Neural cell (in vitro differentiated cells): ENCODE measurements at regions not wholly inside any gene's neighbourhood (a gene's known extent, or its start where the extent isn't known, plus 50 kb on each side); places are given as distances from the start of the nearest gene placed in this dataset.
"Not testable (repeated sequence)": the region's sequence is repeated elsewhere in the genome, so short reads cannot be mapped to it uniquely, and the experiment has no call there.

Experiments
- H2AFZ ChIP-seq: fragments of 200-600, 300-800 bp; sonication (generic), shearing (Covaris generic); 2 replicates; pipeline ENCODE4 v1.6.0; 2014; ENCODE audit warnings: low read depth, mild to moderate bottlenecking, antibody characterized with exemption, low read length, moderate library complexity
- H3F3A ChIP-seq: fragments of 200-600 bp; shearing (Covaris generic); 2 replicates; pipeline ENCODE4 v1.6.1; 2016; ENCODE audit warnings: mild to moderate bottlenecking, moderate library complexity, mixed read lengths, antibody characterized with exemption, low read length; ENCODE audit not compliant: insufficient read depth, poor library complexity, severe bottlenecking
- H3K27ac ChIP-seq: fragments of 200-600, 300-800 bp; sonication (generic), shearing (Covaris generic); 2 replicates; pipeline ENCODE4 v1.5.1; 2014; ENCODE audit warnings: mild to moderate bottlenecking, low read length, moderate library complexity
- H3K27me3 ChIP-seq: fragments of 300-800, 200-600 bp; sonication (generic), shearing (Covaris generic); 2 replicates; pipeline ENCODE4 v1.6.0; 2014; ENCODE audit warnings: mild to moderate bottlenecking, low read depth, low read length, moderate library complexity; ENCODE audit not compliant: insufficient read depth
- H3K36me3 ChIP-seq: fragments of 300-800, 200-600 bp; sonication (generic), shearing (Covaris generic); 2 replicates; pipeline ENCODE4 v1.5.1; 2014; ENCODE audit warnings: mild to moderate bottlenecking, antibody characterized with exemption, low read length, moderate library complexity; ENCODE audit not compliant: insufficient read depth
- H3K4me2 ChIP-seq: fragments of 300-800, 200-600 bp; sonication (generic), shearing (Covaris generic); 2 replicates; pipeline ENCODE4 v1.6.0; 2014; ENCODE audit warnings: mild to moderate bottlenecking, low read length
- H3K4me3 ChIP-seq: fragments of 300-800, 200-600 bp; sonication (generic), shearing (Covaris generic); 2 replicates; pipeline ENCODE4 v1.5.1; 2014; ENCODE audit warnings: mild to moderate bottlenecking, low read length, moderate library complexity
- H3K79me2 ChIP-seq: fragments of 200-600 bp; shearing (Covaris generic); replicated peaks from 2 replicates; pipeline ENCODE4 v1.6.0; 2014; ENCODE audit warnings: mild to moderate bottlenecking, low read length, moderate library complexity; ENCODE audit not compliant: insufficient read depth
- H3K9ac ChIP-seq: fragments of 300-800, 200-600 bp; sonication (generic), shearing (Covaris generic); 2 replicates; pipeline ENCODE4 v1.6.1; 2016; ENCODE audit warnings: mild to moderate bottlenecking, low read length, mixed read lengths
- H3K9me2 ChIP-seq: fragments of 200-600 bp; shearing (Covaris generic); 2 replicates; pipeline ENCODE4 v1.6.1; 2016; ENCODE audit warnings: mild to moderate bottlenecking, low read length, mixed read lengths; ENCODE audit not compliant: insufficient read depth
- H3K9me3 ChIP-seq: fragments of 200-600, 300-800 bp; sonication (generic), shearing (Covaris generic); 2 replicates; pipeline ENCODE4 v1.6.1; 2016; ENCODE audit warnings: mild to moderate bottlenecking, mixed run types, low read length, moderate library complexity, mixed read lengths
- H4K20me1 ChIP-seq: fragments of 200-600 bp; shearing (Covaris generic); 2 replicates; pipeline ENCODE4 v1.6.1; 2016; ENCODE audit warnings: mild to moderate bottlenecking, mixed run types; ENCODE audit not compliant: insufficient read depth
- EP300 ChIP-seq: fragments of 450-650 bp; conservative IDR thresholded peaks from 2 replicates; pipeline ENCODE4 v1.6.1; 2014; ENCODE audit warnings: antibody characterized with exemption, mild to moderate bottlenecking, moderate library complexity; ENCODE audit not compliant: poor library complexity, severe bottlenecking
- EZH2 ChIP-seq: fragments of 200-600, 300-800 bp; shearing (Covaris generic), sonication (generic); IDR thresholded peaks from 2 replicates; pipeline ENCODE4 v1.6.1; 2014; ENCODE audit warnings: antibody characterized with exemption, low read length, borderline replicate concordance, mild to moderate bottlenecking; ENCODE audit not compliant: insufficient read depth, poor library complexity, severe bottlenecking
- MXI1 ChIP-seq: fragments of 450-650 bp; conservative IDR thresholded peaks from 2 replicates; pipeline ENCODE4 v1.6.1; 2014; ENCODE audit warnings: antibody characterized with exemption, mild to moderate bottlenecking; ENCODE audit not compliant: poor library complexity, severe bottlenecking
- POLR2AphosphoS5 ChIP-seq: IDR thresholded peaks from 2 replicates; pipeline ENCODE4 v1.6.1; 2012
- RAD21 ChIP-seq: fragments of 450-650 bp; conservative IDR thresholded peaks from 2 replicates; pipeline ENCODE4 v1.6.1; 2014; ENCODE audit warnings: antibody characterized with exemption, mild to moderate bottlenecking, moderate library complexity
- SMC3 ChIP-seq: fragments of 450-650 bp; conservative IDR thresholded peaks from 2 replicates; pipeline ENCODE4 v1.6.1; 2014; ENCODE audit warnings: antibody characterized with exemption, mild to moderate bottlenecking, moderate library complexity; ENCODE audit not compliant: poor library complexity
- TAF1 ChIP-seq: IDR thresholded peaks from 2 replicates; pipeline ENCODE4 v1.6.1; 2012; ENCODE audit warnings: low read depth
- TF ChIP-seq, protein P1 (sequence below): fragments of 450-650 bp; IDR thresholded peaks from 2 replicates; pipeline ENCODE4 v1.5.1; 2014; ENCODE audit warnings: antibody characterized with exemption, mild to moderate bottlenecking, moderate library complexity; ENCODE audit not compliant: poor library complexity, severe bottlenecking
- TF ChIP-seq, protein P2 (sequence below): IDR thresholded peaks from 2 replicates; pipeline ENCODE4 v1.6.1; 2012; ENCODE audit warnings: borderline replicate concordance

DNA sequence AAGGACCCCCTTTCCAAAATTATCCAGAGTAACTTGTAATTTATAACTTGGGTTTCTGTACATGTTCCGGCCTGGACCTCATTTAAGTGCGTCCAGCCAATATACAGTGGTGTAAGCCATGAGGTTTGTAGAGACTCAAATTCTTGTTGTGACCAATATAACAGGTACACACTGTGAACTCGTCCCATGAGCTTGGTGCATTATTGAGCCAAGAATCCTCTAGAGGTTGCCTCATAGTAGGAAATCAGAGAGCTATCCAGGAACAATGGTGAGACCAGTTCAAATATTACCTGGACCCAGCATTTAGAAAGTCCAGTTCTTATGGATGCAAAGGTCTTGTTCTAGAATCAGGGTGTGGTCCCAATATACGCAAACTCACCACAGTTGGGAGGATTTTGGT is 138.2 kb downstream of the NPIPB5 start:
- TF ChIP-seq TAF1 = no peak
- no peak for TF ChIP-seq EP300
- no peak for TF ChIP-seq SMC3
- TF ChIP-seq, protein P1, sequence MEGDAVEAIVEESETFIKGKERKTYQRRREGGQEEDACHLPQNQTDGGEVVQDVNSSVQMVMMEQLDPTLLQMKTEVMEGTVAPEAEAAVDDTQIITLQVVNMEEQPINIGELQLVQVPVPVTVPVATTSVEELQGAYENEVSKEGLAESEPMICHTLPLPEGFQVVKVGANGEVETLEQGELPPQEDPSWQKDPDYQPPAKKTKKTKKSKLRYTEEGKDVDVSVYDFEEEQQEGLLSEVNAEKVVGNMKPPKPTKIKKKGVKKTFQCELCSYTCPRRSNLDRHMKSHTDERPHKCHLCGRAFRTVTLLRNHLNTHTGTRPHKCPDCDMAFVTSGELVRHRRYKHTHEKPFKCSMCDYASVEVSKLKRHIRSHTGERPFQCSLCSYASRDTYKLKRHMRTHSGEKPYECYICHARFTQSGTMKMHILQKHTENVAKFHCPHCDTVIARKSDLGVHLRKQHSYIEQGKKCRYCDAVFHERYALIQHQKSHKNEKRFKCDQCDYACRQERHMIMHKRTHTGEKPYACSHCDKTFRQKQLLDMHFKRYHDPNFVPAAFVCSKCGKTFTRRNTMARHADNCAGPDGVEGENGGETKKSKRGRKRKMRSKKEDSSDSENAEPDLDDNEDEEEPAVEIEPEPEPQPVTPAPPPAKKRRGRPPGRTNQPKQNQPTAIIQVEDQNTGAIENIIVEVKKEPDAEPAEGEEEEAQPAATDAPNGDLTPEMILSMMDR = no peak
- TF ChIP-seq POLR2AphosphoS5 = no peak
- TF ChIP-seq EZH2 = no peak
- TF ChIP-seq, protein P2, sequence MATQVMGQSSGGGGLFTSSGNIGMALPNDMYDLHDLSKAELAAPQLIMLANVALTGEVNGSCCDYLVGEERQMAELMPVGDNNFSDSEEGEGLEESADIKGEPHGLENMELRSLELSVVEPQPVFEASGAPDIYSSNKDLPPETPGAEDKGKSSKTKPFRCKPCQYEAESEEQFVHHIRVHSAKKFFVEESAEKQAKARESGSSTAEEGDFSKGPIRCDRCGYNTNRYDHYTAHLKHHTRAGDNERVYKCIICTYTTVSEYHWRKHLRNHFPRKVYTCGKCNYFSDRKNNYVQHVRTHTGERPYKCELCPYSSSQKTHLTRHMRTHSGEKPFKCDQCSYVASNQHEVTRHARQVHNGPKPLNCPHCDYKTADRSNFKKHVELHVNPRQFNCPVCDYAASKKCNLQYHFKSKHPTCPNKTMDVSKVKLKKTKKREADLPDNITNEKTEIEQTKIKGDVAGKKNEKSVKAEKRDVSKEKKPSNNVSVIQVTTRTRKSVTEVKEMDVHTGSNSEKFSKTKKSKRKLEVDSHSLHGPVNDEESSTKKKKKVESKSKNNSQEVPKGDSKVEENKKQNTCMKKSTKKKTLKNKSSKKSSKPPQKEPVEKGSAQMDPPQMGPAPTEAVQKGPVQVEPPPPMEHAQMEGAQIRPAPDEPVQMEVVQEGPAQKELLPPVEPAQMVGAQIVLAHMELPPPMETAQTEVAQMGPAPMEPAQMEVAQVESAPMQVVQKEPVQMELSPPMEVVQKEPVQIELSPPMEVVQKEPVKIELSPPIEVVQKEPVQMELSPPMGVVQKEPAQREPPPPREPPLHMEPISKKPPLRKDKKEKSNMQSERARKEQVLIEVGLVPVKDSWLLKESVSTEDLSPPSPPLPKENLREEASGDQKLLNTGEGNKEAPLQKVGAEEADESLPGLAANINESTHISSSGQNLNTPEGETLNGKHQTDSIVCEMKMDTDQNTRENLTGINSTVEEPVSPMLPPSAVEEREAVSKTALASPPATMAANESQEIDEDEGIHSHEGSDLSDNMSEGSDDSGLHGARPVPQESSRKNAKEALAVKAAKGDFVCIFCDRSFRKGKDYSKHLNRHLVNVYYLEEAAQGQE = no peak
- no peak for TF ChIP-seq RAD21
- no peak for TF ChIP-seq MXI1
- H2AFZ ChIP-seq = no peak overlapping the region
- H3F3A ChIP-seq = no peaks in the 10 kb centered on the region
- H3K36me3 ChIP-seq = no peaks in the 10 kb centered on the region
- no peak overlapping the region for H3K4me3 ChIP-seq
- H3K27me3 ChIP-seq = no peaks in the 10 kb centered on the region
- no peaks in the 10 kb centered on the region for H3K9me2 ChIP-seq
- no peak overlapping the region for H3K4me2 ChIP-seq
- H3K9ac ChIP-seq = no peak overlapping the region
- H3K9me3 ChIP-seq = no peaks in the 10 kb centered on the region
- no peaks in the 10 kb centered on the region for H4K20me1 ChIP-seq
- H3K27ac ChIP-seq = no peak overlapping the region
- no peaks in the 10 kb centered on the region for H3K79me2 ChIP-seq

DNA sequence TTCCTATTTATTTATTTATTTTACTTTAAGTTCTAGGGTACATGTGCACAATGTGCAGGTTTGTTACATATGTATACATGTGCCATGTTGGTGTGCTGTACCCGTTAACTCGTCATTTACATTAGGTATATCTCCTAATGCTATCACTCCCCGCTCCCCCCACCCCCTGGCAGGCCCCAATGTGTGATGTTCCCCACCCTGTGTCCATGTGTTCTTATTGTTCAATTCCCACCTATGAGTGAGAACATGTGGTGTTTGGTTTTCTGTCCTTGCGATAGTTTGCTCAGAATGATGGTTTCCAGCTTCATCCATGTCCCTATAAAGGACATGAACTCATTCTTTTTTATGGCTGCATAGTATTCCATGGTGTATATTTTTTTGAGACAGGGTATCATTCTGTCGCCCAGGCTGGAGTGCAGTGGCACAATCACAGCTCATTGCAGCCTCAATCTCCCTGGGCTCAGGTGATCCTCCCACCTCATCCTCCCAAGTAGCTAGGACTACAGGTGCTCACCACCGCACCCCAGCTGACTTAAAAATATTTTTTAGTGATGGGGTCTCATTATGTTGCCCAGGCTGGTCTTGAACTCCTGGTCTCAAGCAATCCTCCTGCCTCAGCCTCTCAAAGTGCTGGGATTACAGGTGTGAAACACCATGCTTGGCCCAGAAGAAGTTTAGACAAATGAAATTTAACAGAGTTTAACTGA is 140.6 kb downstream of the NPIPB5 start:
- not testable (repeated sequence) for H4K20me1 ChIP-seq, H3K9me2 ChIP-seq, H3K9ac ChIP-seq, H3K4me2 ChIP-seq, H3K27ac ChIP-seq, H3K9me3 ChIP-seq, H3K79me2 ChIP-seq, H3K4me3 ChIP-seq, H3K36me3 ChIP-seq, H3K27me3 ChIP-seq, H3F3A ChIP-seq, H2AFZ ChIP-seq

DNA sequence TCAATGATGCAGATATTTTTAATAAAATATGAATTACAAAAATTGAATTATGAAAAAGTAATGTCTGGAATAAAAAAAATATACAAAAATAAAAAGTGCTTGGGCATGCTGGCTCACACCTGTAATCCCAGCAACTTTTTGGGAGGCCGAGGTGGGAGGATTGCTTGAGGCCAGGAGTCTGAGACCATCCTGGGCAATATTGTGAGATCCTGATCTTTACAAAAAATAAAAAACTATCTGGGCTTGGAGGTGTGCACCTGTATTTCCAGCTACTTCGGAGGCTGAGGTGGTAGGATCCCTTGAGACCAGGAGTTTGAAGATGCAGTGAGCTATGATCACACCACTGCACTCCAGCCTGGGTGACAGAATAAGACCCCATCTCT is 141.8 kb downstream of the NPIPB5 start:
- Histone ChIP-seq H3K9ac (no peak overlapping the region), H3K79me2 (no peaks in the 10 kb centered on the region), H4K20me1 (no peaks in the 10 kb centered on the region), H3K36me3 (no peaks in the 10 kb centered on the region), H2AFZ (no peak overlapping the region), H3K4me2 (no peak overlapping the region), H3K9me2 (no peaks in the 10 kb centered on the region), H3K27me3 (no peaks in the 10 kb centered on the region), H3F3A (no peaks in the 10 kb centered on the region), H3K9me3 (no peaks in the 10 kb centered on the region), H3K27ac (no peak overlapping the region), H3K4me3 (no peak overlapping the region)
- TF ChIP-seq POLR2AphosphoS5 (no peak), MXI1 (no peak), TAF1 (no peak), RAD21 (no peak), EP300 (no peak), EZH2 (no peak), SMC3 (no peak)
- TF ChIP-seq, protein P2 = no peak
- TF ChIP-seq, protein P1 = no peak
